ENCODE measurements at regions not wholly inside any gene's neighbourhood (a gene's known extent, or its start where the extent isn't known, plus 50 kb on each side); places are given as distances from the start of the nearest gene placed in this dataset.

DNA sequence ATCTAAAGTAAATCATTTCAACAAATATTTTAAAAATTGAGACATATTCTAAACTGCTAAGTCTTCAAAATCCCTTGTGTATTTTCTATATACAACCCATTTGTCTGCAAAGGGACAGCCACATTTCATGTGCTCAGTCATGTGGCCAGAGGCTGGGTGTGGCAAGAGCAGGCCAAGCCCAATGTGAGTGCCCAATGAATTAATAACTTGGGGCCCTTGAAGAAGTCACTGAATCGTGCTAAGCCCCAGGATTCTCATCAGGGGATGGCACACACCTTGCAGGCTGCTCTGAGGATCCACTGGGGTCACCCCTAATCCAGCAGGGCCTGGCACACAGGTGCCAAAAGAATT lies 78.2 kb upstream of the SMIM23 start:
- DNase-seq (no peak), ATAC-seq (ENCODE audit: low FRiP score in 2 of 2) (no peak)
- 60 to 63% methylated on average over 1 of the region's 1 CpG for WGBS, 2 donors
- no peak overlapping the region for H3K27ac ChIP-seq
- TF ChIP-seq EP300 (IDR thresholded peaks at IDR 0.05) (no peak), POLR2A (IDR thresholded peaks at IDR 0.05) (no peak), POLR2AphosphoS5 (IDR thresholded peaks at IDR 0.05) (no peak)
- no peaks in the 10 kb centered on the region for H3K4me1 ChIP-seq
- no peaks in the 10 kb centered on the region for H3K9me3 ChIP-seq
- no peak overlapping the region for H3K4me3 ChIP-seq
- no peaks in the 10 kb centered on the region for H3K27me3 ChIP-seq
- H3K36me3 ChIP-seq = no peaks in the 10 kb centered on the region

DNA sequence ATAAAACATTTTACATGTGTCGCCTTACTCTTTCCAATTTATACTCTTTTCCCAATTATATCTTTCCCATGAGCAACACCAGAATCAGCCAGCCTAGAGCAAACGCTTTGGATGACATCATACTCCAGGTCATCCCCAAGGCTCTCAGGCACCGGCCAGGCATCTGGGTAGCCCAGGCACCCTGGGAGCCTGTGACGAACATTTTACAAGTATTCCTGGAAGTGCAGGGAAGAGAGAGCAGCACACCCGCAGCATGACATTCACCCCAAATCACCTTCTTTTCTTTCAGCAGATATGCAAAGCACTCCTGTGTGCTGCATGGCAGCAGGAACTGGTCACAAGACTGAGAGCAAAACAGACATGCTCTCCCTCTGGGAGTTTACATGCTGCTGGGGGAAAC lies 75.7 kb upstream of the SMIM23 start:
- no peaks in the 10 kb centered on the region for H3K27me3 ChIP-seq
- no peak overlapping the region for H3K4me3 ChIP-seq
- DNase-seq (no peak), ATAC-seq (ENCODE audit: low FRiP score in 2 of 2) (no peak)
- TF ChIP-seq EP300 (IDR thresholded peaks at IDR 0.05) (no peak), POLR2AphosphoS5 (IDR thresholded peaks at IDR 0.05) (no peak), POLR2A (IDR thresholded peaks at IDR 0.05) (no peak)
- TF ChIP-seq, protein P1, sequence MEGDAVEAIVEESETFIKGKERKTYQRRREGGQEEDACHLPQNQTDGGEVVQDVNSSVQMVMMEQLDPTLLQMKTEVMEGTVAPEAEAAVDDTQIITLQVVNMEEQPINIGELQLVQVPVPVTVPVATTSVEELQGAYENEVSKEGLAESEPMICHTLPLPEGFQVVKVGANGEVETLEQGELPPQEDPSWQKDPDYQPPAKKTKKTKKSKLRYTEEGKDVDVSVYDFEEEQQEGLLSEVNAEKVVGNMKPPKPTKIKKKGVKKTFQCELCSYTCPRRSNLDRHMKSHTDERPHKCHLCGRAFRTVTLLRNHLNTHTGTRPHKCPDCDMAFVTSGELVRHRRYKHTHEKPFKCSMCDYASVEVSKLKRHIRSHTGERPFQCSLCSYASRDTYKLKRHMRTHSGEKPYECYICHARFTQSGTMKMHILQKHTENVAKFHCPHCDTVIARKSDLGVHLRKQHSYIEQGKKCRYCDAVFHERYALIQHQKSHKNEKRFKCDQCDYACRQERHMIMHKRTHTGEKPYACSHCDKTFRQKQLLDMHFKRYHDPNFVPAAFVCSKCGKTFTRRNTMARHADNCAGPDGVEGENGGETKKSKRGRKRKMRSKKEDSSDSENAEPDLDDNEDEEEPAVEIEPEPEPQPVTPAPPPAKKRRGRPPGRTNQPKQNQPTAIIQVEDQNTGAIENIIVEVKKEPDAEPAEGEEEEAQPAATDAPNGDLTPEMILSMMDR (IDR thresholded peaks at IDR 0.05) = no peak
- no peaks in the 10 kb centered on the region for H3K4me1 ChIP-seq
- no peak overlapping the region for H3K27ac ChIP-seq
- no peaks in the 10 kb centered on the region for H3K9me3 ChIP-seq
- H3K36me3 ChIP-seq = no peaks in the 10 kb centered on the region
- WGBS, 2 donors = 87 to 88% methylated on average over 5 of the region's 5 CpGs

DNA sequence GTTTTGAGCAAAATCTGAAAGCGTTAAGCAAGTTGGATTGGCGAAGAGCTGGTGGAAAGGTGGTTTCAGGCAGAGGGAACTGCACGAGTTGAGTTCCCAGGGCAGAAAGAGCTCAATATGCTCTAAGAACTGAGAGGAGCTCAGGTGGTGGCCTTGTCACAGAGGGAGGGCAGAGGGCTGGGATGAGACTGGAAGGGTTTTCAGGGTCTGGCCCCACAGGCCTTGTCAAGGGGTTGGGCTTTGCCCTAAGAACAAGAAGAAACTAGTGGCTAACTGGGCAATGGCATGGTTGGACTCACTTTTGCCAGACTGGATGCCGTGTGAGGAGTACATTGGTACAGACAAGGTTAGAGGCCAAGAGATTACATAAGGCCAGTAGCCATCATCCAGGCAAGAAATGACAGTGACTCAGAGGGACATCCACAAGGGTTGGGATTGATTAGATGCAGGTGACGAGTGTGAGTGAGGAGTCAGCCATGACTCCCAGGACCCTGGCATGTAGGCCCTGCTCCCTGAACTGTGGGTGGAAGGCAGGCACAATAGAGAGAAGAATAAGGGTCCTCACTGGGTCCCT lies 75.1 kb upstream of the SMIM23 start:
- H3K36me3 ChIP-seq = no peaks in the 10 kb centered on the region
- no peak overlapping the region for H3K4me3 ChIP-seq
- H3K27ac ChIP-seq = no peak overlapping the region
- no peaks in the 10 kb centered on the region for H3K9me3 ChIP-seq
- DNase-seq (no peak), ATAC-seq (ENCODE audit: low FRiP score in 2 of 2) (no peak)
- no peaks in the 10 kb centered on the region for H3K4me1 ChIP-seq
- no peak for TF ChIP-seq EP300 (IDR thresholded peaks at IDR 0.05)
- no peak for TF ChIP-seq POLR2A (IDR thresholded peaks at IDR 0.05)
- TF ChIP-seq, protein P1 (IDR thresholded peaks at IDR 0.05) = no peak
- no peak for TF ChIP-seq POLR2AphosphoS5 (IDR thresholded peaks at IDR 0.05)
- H3K27me3 ChIP-seq = no peaks in the 10 kb centered on the region
- 88 to 90% methylated on average over 5 of the region's 5 CpGs for WGBS, 2 donors

DNA sequence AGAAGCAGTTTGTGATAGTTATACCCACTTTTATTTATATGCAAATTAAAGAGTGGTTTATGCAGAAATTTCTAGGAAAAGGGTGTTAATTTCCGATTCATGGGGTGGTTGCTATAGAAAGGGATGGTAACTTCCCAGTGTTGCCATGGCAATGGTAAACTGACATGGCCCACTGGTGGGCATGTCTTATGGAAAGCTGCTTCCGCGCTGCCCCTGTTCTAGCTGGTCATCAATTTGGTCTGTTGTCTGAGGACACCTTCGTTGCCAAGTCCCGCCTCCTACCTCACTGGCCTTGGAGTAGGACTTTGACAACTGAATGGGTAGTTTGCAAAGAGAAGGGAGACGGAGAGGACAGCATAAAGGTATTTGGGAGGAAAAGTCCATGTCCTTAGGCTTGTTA lies 74.0 kb upstream of the SMIM23 start:
- 88 to 89% methylated on average over 6 of the region's 6 CpGs for WGBS, 2 donors
- no peaks in the 10 kb centered on the region for H3K4me1 ChIP-seq
- TF ChIP-seq POLR2A (IDR thresholded peaks at IDR 0.05) (no peak), POLR2AphosphoS5 (IDR thresholded peaks at IDR 0.05) (no peak), EP300 (IDR thresholded peaks at IDR 0.05) (no peak)
- TF ChIP-seq, protein P1 (IDR thresholded peaks at IDR 0.05) = no peak
- no peak overlapping the region for H3K27ac ChIP-seq
- ATAC-seq (ENCODE audit: low FRiP score in 2 of 2) (no peak), DNase-seq (no peak)
- no peaks in the 10 kb centered on the region for H3K9me3 ChIP-seq
- no peaks in the 10 kb centered on the region for H3K36me3 ChIP-seq
- no peaks in the 10 kb centered on the region for H3K27me3 ChIP-seq
- H3K4me3 ChIP-seq = no peak overlapping the region

DNA sequence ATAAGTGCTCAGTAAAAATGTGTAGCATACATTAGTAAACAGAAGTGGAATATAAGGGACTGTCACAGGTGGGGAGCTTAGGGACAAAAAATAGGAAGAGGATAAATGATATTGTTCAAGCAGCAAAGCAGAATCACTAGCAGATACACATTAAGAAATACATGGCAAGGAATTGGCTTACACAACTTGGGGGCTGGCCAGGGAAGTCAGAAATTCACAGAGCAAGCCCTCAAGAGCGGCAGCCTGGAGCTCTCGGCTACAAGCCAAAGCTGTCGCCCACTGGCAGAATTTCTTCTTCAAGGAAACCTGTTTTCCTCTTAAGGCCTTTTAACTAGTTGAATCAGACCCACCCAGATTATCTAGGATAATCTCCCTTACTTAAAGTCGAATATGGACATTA lies 73.0 kb upstream of the SMIM23 start:
- no peaks in the 10 kb centered on the region for H3K9me3 ChIP-seq
- no peak for DNase-seq
- H3K27me3 ChIP-seq = no peaks in the 10 kb centered on the region
- WGBS, 2 donors = 40 to 75% methylated on average over 4 of the region's 4 CpGs
- no peaks in the 10 kb centered on the region for H3K4me1 ChIP-seq
- H3K27ac ChIP-seq = no peak overlapping the region
- no peaks in the 10 kb centered on the region for H3K36me3 ChIP-seq
- ATAC-seq (ENCODE audit: low FRiP score in 2 of 2) = no peak
- no peak overlapping the region for H3K4me3 ChIP-seq
- no peak for TF ChIP-seq POLR2A (IDR thresholded peaks at IDR 0.05)
- TF ChIP-seq, protein P1 (IDR thresholded peaks at IDR 0.05) = no peak
- no peak for TF ChIP-seq POLR2AphosphoS5 (IDR thresholded peaks at IDR 0.05)
- TF ChIP-seq EP300 (IDR thresholded peaks at IDR 0.05) = no peak
